ENCODE measurements at regions not wholly inside any gene's neighbourhood (a gene's known extent, or its start where the extent isn't known, plus 50 kb on each side); places are given as distances from the start of the nearest gene placed in this dataset.
A peak's percentile ranks its signal among the peaks of the same experiment; 100 is the strongest.

DNA sequence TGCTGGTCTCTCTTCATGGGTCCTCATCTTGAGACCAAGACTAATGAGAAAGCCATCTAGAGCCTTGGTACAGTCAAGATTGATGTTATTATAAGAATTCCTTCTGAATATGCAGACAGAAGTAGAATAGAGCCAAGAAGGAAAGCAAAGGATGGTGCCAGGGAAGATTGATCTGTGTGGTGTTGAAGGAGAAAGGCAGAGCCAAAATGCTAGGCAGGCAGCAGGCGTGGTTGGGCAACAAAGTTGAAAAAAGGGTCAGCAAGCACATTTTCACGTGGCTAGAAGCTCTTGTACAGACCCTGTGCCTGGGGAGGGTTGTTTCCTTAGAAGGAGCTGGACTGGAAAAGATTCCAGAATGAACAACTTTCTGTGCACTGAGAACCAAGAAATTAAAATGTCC is 319.7 kb upstream of the ARGLU1 start:
- H3K36me3 ChIP-seq (ENCODE audit: control insufficient read depth in 2 of 2, insufficient read depth in 2 of 2, low read length in 1 of 2): no peaks in the 10 kb centered on the region
- no peak overlapping the region for H3K27ac ChIP-seq (ENCODE audit: low read depth in 1 of 2, low read length in 1 of 2)
- H3K9me3 ChIP-seq (ENCODE audit: control insufficient read depth in 2 of 2, insufficient read depth in 1 of 2, low read length in 1 of 2): no peaks in the 10 kb centered on the region
- H3K4me1 ChIP-seq (ENCODE audit: control insufficient read depth in 2 of 2, insufficient read depth in 2 of 2, low read length in 2 of 2): no peaks in the 10 kb centered on the region
- H3K27me3 ChIP-seq (ENCODE audit: control insufficient read depth in 2 of 2, insufficient read depth in 1 of 2, low read length in 1 of 2): no peaks in the 10 kb centered on the region
- 78% methylated on average over 2 of the region's 2 CpGs for whole genome bisulfite sequencing
- no peak overlapping the region for H3K4me3 ChIP-seq (ENCODE audit: low read length in 2 of 2)
- DNase-seq (ENCODE audit: low read depth in 6 of 9, low spot score in 9 of 9): no peak

DNA sequence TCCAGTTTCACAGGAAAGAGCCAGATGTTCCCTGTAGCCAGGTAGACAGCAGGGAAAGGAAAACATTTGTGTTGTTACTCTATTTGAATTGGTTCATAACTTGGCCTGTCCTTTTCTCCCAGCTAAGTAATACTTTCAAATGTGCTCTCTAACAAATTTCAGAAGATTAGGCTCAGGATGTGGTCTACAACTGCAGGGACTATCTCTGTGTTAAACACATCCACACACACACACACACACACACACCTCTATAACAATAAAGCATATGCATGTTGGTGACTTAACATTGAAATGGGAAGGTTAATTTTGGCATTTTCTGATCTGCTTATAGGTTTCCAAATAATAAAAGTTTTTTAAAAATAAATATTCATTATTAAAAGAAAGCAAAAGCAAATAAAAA is 316.0 kb upstream of the ARGLU1 start:
- Histone ChIP-seq H3K36me3 (ENCODE audit: control insufficient read depth in 2 of 2, insufficient read depth in 2 of 2, low read length in 1 of 2) (no peaks in the 10 kb centered on the region), H3K4me3 (ENCODE audit: low read length in 2 of 2) (no peak overlapping the region), H3K27ac (ENCODE audit: low read depth in 1 of 2, low read length in 1 of 2) (no peak overlapping the region), H3K27me3 (ENCODE audit: control insufficient read depth in 2 of 2, insufficient read depth in 1 of 2, low read length in 1 of 2) (no peaks in the 10 kb centered on the region), H3K4me1 (ENCODE audit: control insufficient read depth in 2 of 2, insufficient read depth in 2 of 2, low read length in 2 of 2) (no peaks in the 10 kb centered on the region), H3K9me3 (ENCODE audit: control insufficient read depth in 2 of 2, insufficient read depth in 1 of 2, low read length in 1 of 2) (no peaks in the 10 kb centered on the region)
- DNase-seq (ENCODE audit: low read depth in 6 of 9, low spot score in 9 of 9): no peak

- Histone ChIP-seq H3K36me3 (ENCODE audit: control insufficient read depth in 2 of 2, insufficient read depth in 2 of 2, low read length in 1 of 2) (no peaks in the 10 kb centered on the region), H3K9me3 (ENCODE audit: control insufficient read depth in 2 of 2, insufficient read depth in 1 of 2, low read length in 1 of 2) (no peaks in the 10 kb centered on the region), H3K4me3 (ENCODE audit: low read length in 2 of 2) (no peak overlapping the region), H3K4me1 (ENCODE audit: control insufficient read depth in 2 of 2, insufficient read depth in 2 of 2, low read length in 2 of 2) (no peaks in the 10 kb centered on the region), H3K27ac (ENCODE audit: low read depth in 1 of 2, low read length in 1 of 2) (no peak overlapping the region), H3K27me3 (ENCODE audit: control insufficient read depth in 2 of 2, insufficient read depth in 1 of 2, low read length in 1 of 2) (no peaks in the 10 kb centered on the region)
- 88% methylated on average over 6 of the region's 6 CpGs for WGBS
- no peak for DNase-seq (ENCODE audit: low read depth in 6 of 9, low spot score in 9 of 9)
These were observed 314.3 kb upstream of the ARGLU1 start for GRCh38 chr13:106882246-106882645.

- H3K4me3 ChIP-seq (ENCODE audit: low read length in 2 of 2): no peak overlapping the region
- H3K36me3 ChIP-seq (ENCODE audit: control insufficient read depth in 2 of 2, insufficient read depth in 2 of 2, low read length in 1 of 2): no peaks in the 10 kb centered on the region
- H3K27ac ChIP-seq (ENCODE audit: low read depth in 1 of 2, low read length in 1 of 2): no peak overlapping the region
- 75% methylated on average over 3 of the region's 3 CpGs for WGBS
- H3K4me1 ChIP-seq (ENCODE audit: control insufficient read depth in 2 of 2, insufficient read depth in 2 of 2, low read length in 2 of 2): no peaks in the 10 kb centered on the region
- DNase-seq (ENCODE audit: low read depth in 6 of 9, low spot score in 9 of 9): no peak
- no peaks in the 10 kb centered on the region for H3K27me3 ChIP-seq (ENCODE audit: control insufficient read depth in 2 of 2, insufficient read depth in 1 of 2, low read length in 1 of 2)
- H3K9me3 ChIP-seq (ENCODE audit: control insufficient read depth in 2 of 2, insufficient read depth in 1 of 2, low read length in 1 of 2): no peaks in the 10 kb centered on the region
These were observed 311.9 kb upstream of the ARGLU1 start for GRCh38 chr13:106879806-106880205.

GRCh38 chr13:106874323-106874722 is 306.4 kb upstream of the ARGLU1 start:
- H3K4me3 ChIP-seq (ENCODE audit: low read length in 2 of 2): no peak overlapping the region
- H3K27ac ChIP-seq (ENCODE audit: low read depth in 1 of 2, low read length in 1 of 2): no peak overlapping the region
- H3K27me3 ChIP-seq (ENCODE audit: control insufficient read depth in 2 of 2, insufficient read depth in 1 of 2, low read length in 1 of 2): no peaks in the 10 kb centered on the region
- H3K9me3 ChIP-seq (ENCODE audit: control insufficient read depth in 2 of 2, insufficient read depth in 1 of 2, low read length in 1 of 2): no peaks in the 10 kb centered on the region
- H3K36me3 ChIP-seq (ENCODE audit: control insufficient read depth in 2 of 2, insufficient read depth in 2 of 2, low read length in 1 of 2): no peaks in the 10 kb centered on the region
- 49% methylated on average over 2 of the region's 2 CpGs for WGBS
- no peaks in the 10 kb centered on the region for H3K4me1 ChIP-seq (ENCODE audit: control insufficient read depth in 2 of 2, insufficient read depth in 2 of 2, low read length in 2 of 2)
- no peak for DNase-seq (ENCODE audit: low read depth in 6 of 9, low spot score in 9 of 9)

DNA sequence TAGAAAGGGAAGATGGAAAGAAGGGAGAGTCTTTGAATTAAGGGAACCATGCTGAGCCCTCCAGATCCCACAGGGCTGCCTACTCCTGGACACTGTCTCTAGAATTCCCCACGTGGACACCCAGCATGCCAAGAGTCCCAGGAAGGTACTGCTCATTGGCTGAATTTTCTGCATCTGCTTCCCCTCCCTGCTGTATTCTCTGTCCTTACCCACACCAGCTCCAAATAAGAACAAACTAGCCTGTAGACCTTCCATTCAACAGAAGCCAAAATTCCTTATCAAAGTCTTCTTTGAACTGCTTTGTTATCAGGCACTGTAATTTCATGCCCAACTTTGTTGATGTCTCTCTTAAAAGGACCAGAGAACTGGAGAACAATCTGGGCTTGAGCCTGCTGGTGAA is 305.9 kb upstream of the ARGLU1 start:
- Histone ChIP-seq H3K27me3 (ENCODE audit: control insufficient read depth in 2 of 2, insufficient read depth in 1 of 2, low read length in 1 of 2) (no peaks in the 10 kb centered on the region), H3K27ac (ENCODE audit: low read depth in 1 of 2, low read length in 1 of 2) (no peak overlapping the region), H3K4me3 (ENCODE audit: low read length in 2 of 2) (no peak overlapping the region), H3K4me1 (ENCODE audit: control insufficient read depth in 2 of 2, insufficient read depth in 2 of 2, low read length in 2 of 2) (no peaks in the 10 kb centered on the region), H3K36me3 (ENCODE audit: control insufficient read depth in 2 of 2, insufficient read depth in 2 of 2, low read length in 1 of 2) (no peaks in the 10 kb centered on the region), H3K9me3 (ENCODE audit: control insufficient read depth in 2 of 2, insufficient read depth in 1 of 2, low read length in 1 of 2) (no peaks in the 10 kb centered on the region)
- WGBS: 84% methylated on average over 1 of the region's 1 CpG
- DNase-seq (ENCODE audit: low read depth in 6 of 9, low spot score in 9 of 9): no peak

DNA sequence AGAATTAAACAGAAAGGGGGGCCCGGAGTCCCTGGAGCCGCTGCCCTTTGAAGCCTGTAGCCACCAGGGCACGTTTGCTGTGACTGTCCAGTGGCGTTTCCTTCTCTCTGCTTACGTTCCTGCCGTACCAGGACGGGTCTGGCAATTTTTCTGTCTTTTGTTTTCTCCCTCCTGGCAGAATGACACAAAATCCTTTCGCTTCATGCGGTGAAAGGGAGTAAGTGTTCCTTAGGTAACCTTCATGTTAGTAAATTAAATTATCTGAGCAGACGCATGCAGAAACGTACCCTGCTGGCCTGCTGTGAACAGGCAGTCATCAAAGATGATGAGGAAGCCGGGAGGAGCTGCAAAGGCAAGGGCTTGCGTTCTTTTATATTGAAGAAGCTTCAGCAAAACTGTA is 299.3 kb upstream of the ARGLU1 start:
- WGBS: 3% methylated on average over 13 of the region's 13 CpGs
- no peaks in the 10 kb centered on the region for H3K27me3 ChIP-seq (ENCODE audit: control insufficient read depth in 2 of 2, insufficient read depth in 1 of 2, low read length in 1 of 2)
- no peaks in the 10 kb centered on the region for H3K4me1 ChIP-seq (ENCODE audit: control insufficient read depth in 2 of 2, insufficient read depth in 2 of 2, low read length in 2 of 2)
- no peaks in the 10 kb centered on the region for H3K9me3 ChIP-seq (ENCODE audit: control insufficient read depth in 2 of 2, insufficient read depth in 1 of 2, low read length in 1 of 2)
- peak in 2 of 9 donors; percentile 6 to 9 for DNase-seq (ENCODE audit: low read depth in 6 of 9, low spot score in 9 of 9)
- H3K27ac ChIP-seq (ENCODE audit: low read depth in 1 of 2, low read length in 1 of 2): no peak overlapping the region
- no peak overlapping the region for H3K4me3 ChIP-seq (ENCODE audit: low read length in 2 of 2)
- H3K36me3 ChIP-seq (ENCODE audit: control insufficient read depth in 2 of 2, insufficient read depth in 2 of 2, low read length in 1 of 2): no peaks in the 10 kb centered on the region

GRCh38 chr13:106865716-106866440 is 297.9 kb upstream of the ARGLU1 start:
- Histone ChIP-seq H3K27ac (ENCODE audit: low read depth in 1 of 2, low read length in 1 of 2) (no peak overlapping the region), H3K36me3 (ENCODE audit: control insufficient read depth in 2 of 2, insufficient read depth in 2 of 2, low read length in 1 of 2) (no peaks in the 10 kb centered on the region), H3K4me1 (ENCODE audit: control insufficient read depth in 2 of 2, insufficient read depth in 2 of 2, low read length in 2 of 2) (no peaks in the 10 kb centered on the region), H3K27me3 (ENCODE audit: control insufficient read depth in 2 of 2, insufficient read depth in 1 of 2, low read length in 1 of 2) (no peaks in the 10 kb centered on the region), H3K4me3 (ENCODE audit: low read length in 2 of 2) (no peak overlapping the region), H3K9me3 (ENCODE audit: control insufficient read depth in 2 of 2, insufficient read depth in 1 of 2, low read length in 1 of 2) (no peaks in the 10 kb centered on the region)
- DNase-seq (ENCODE audit: low read depth in 6 of 9, low spot score in 9 of 9): no peak
- 24% methylated on average over 3 of the region's 3 CpGs for WGBS

- Histone ChIP-seq H3K4me3 (ENCODE audit: low read length in 2 of 2) (no peak overlapping the region), H3K27ac (ENCODE audit: low read depth in 1 of 2, low read length in 1 of 2) (peak overlapping the region in 1 of 2 donors; percentile 1), H3K9me3 (ENCODE audit: control insufficient read depth in 2 of 2, insufficient read depth in 1 of 2, low read length in 1 of 2) (no peaks in the 10 kb centered on the region), H3K27me3 (ENCODE audit: control insufficient read depth in 2 of 2, insufficient read depth in 1 of 2, low read length in 1 of 2) (no peaks in the 10 kb centered on the region), H3K36me3 (ENCODE audit: control insufficient read depth in 2 of 2, insufficient read depth in 2 of 2, low read length in 1 of 2) (no peaks in the 10 kb centered on the region), H3K4me1 (ENCODE audit: control insufficient read depth in 2 of 2, insufficient read depth in 2 of 2, low read length in 2 of 2) (no peaks in the 10 kb centered on the region)
- 78% methylated on average over 4 of the region's 4 CpGs for WGBS
- DNase-seq (ENCODE audit: low read depth in 6 of 9, low spot score in 9 of 9): no peak
These were observed 291.6 kb upstream of the ARGLU1 start for GRCh38 chr13:106859533-106859904.
